IPS-15b (cell line): ENCODE measurements at regions not wholly inside any gene's neighbourhood (a gene's known extent, or its start where the extent isn't known, plus 50 kb on each side); places are given as distances from the start of the nearest gene placed in this dataset.

Experiments
- H3K27me3 ChIP-seq: one replicate; pipeline ENCODE4 v1.6.1; 2013; ENCODE audit warnings: low read length; ENCODE audit not compliant: control insufficient read depth, insufficient read depth
- H3K36me3 ChIP-seq: one replicate; pipeline ENCODE4 v1.6.1; 2013; ENCODE audit warnings: low read length; ENCODE audit not compliant: control insufficient read depth, insufficient read depth
- H3K4me1 ChIP-seq: one replicate; pipeline ENCODE4 v1.6.1; 2013; ENCODE audit warnings: mild to moderate bottlenecking, low read length; ENCODE audit not compliant: control insufficient read depth, insufficient read depth
- H3K4me3 ChIP-seq: one replicate; pipeline ENCODE4 v1.5.1; 2013; ENCODE audit warnings: low read depth, low read length
- H3K9ac ChIP-seq: one replicate; pipeline ENCODE4 v1.6.1; 2013; ENCODE audit warnings: low read depth, mild to moderate bottlenecking, low read length
- H3K9me3 ChIP-seq: one replicate; pipeline ENCODE4 v1.6.1; 2013; ENCODE audit warnings: mild to moderate bottlenecking, low read length; ENCODE audit not compliant: control insufficient read depth, insufficient read depth

- H3K9ac ChIP-seq, result no peak overlapping the region
- H3K27me3 ChIP-seq, result no peaks in the 10 kb centered on the region
- no peak overlapping the region for H3K4me3 ChIP-seq
- H3K4me1 ChIP-seq, result no peaks in the 10 kb centered on the region
- H3K9me3 ChIP-seq, result no peaks in the 10 kb centered on the region
- H3K36me3 ChIP-seq, result no peaks in the 10 kb centered on the region
Measured at GRCh38 chr10:36499693-36500092, 625.7 kb upstream of the ANKRD30A start.

- no peaks in the 10 kb centered on the region for H3K4me1 ChIP-seq
- no peaks in the 10 kb centered on the region for H3K27me3 ChIP-seq
- no peaks in the 10 kb centered on the region for H3K36me3 ChIP-seq
- H3K4me3 ChIP-seq, result no peak overlapping the region
- no peak overlapping the region for H3K9ac ChIP-seq
- no peaks in the 10 kb centered on the region for H3K9me3 ChIP-seq
Measured at GRCh38 chr10:36496758-36497157, 628.6 kb upstream of the ANKRD30A start.

- H3K4me1 ChIP-seq, result no peaks in the 10 kb centered on the region
- no peak overlapping the region for H3K9ac ChIP-seq
- no peaks in the 10 kb centered on the region for H3K9me3 ChIP-seq
- H3K27me3 ChIP-seq, result no peaks in the 10 kb centered on the region
- H3K36me3 ChIP-seq, result no peaks in the 10 kb centered on the region
- no peak overlapping the region for H3K4me3 ChIP-seq
Measured at GRCh38 chr10:36494371-36494770, 631.0 kb upstream of the ANKRD30A start.

DNA sequence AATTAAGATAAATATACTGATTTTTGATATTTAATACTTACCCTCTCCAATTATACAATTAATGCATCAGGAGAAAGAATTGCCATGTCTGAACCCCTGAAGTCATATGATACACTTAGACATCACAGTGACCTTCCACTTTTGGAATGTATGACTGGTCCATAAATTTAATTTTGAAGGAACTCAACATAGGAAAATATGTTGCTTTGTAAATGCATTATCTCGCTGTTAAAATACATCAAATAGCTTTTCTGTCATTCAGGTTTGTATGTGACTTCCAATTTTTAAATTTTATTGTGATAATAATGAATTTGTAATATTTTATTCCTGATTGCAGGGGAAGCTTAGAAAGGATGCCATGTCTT is 631.9 kb upstream of the ANKRD30A start:
- H3K9ac ChIP-seq, result no peak overlapping the region
- no peaks in the 10 kb centered on the region for H3K36me3 ChIP-seq
- H3K9me3 ChIP-seq, result no peaks in the 10 kb centered on the region
- H3K4me1 ChIP-seq, result no peaks in the 10 kb centered on the region
- no peak overlapping the region for H3K4me3 ChIP-seq
- H3K27me3 ChIP-seq, result no peaks in the 10 kb centered on the region

- no peaks in the 10 kb centered on the region for H3K36me3 ChIP-seq
- no peak overlapping the region for H3K9ac ChIP-seq
- H3K4me1 ChIP-seq, result no peaks in the 10 kb centered on the region
- H3K9me3 ChIP-seq, result no peaks in the 10 kb centered on the region
- no peak overlapping the region for H3K4me3 ChIP-seq
- no peaks in the 10 kb centered on the region for H3K27me3 ChIP-seq
Measured at GRCh38 chr10:36492590-36493515, 632.5 kb upstream of the ANKRD30A start.

DNA sequence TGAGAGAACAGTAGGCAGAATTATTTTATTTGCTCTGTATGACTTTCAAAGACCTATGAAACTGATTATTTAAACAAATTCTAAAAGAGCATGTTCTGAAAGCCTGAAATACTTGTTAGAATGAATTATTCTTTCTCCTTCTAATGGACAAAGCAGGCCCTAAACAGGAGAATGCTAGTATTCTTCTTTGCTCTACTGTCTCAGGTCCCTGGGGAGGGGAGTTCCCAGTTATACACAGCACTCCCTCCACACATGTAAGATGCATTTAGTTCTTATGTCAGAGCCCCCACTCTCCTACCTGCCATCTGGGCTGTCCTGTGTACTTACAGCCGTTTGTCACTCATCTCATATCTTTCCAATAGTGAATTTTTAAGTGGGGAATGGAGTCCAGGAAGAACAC is 633.5 kb upstream of the ANKRD30A start:
- Histone ChIP-seq H3K4me1 (no peaks in the 10 kb centered on the region), H3K4me3 (no peak overlapping the region), H3K9me3 (no peaks in the 10 kb centered on the region), H3K9ac (no peak overlapping the region), H3K36me3 (no peaks in the 10 kb centered on the region), H3K27me3 (no peaks in the 10 kb centered on the region)

- H3K9ac ChIP-seq, result no peak overlapping the region
- no peaks in the 10 kb centered on the region for H3K4me1 ChIP-seq
- no peaks in the 10 kb centered on the region for H3K27me3 ChIP-seq
- no peaks in the 10 kb centered on the region for H3K36me3 ChIP-seq
- H3K4me3 ChIP-seq, result no peak overlapping the region
- no peaks in the 10 kb centered on the region for H3K9me3 ChIP-seq
Measured at GRCh38 chr10:36489611-36490228, 635.7 kb upstream of the ANKRD30A start.

DNA sequence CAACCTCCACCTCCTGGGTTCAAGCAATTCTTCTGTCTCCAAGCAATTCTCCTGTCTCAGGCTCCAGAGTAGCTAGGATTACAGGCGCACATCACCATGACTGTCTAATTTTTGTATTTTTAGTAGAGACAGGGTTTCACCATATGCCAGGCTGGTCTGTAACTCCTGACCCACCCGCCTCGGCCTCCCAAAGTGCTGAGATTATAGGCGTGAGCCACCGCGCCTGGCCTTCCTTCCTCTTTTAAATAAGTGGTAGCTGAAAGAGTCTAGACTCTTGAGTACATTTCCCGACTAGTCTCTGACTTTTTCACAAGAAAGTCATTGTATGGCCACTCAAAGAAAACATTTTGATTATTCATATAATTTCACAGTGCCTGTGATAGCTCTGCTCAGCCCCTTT is 636.2 kb upstream of the ANKRD30A start:
- Histone ChIP-seq H3K36me3 (no peaks in the 10 kb centered on the region), H3K4me1 (no peaks in the 10 kb centered on the region), H3K9ac (no peak overlapping the region), H3K4me3 (no peak overlapping the region), H3K27me3 (no peaks in the 10 kb centered on the region), H3K9me3 (no peaks in the 10 kb centered on the region)

DNA sequence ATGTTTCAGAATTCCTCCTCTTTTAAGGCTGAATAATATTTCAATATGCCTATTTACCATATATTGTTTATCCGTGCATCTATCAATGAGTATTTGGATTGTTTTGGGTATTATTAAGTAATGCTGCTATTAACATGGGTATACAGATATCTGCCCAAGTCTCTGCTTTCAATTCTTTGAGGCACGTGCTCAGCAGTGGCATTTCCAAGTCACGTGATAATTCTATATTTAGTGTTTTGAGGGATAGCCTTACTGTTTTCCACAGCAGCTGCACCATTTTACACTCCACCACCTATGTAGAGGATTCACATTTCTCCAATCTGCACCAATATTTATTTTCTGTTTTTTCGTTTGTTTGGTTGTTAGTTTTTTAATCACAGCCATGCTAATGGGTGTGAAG is 636.8 kb upstream of the ANKRD30A start:
- Histone ChIP-seq H3K9ac (no peak overlapping the region), H3K4me1 (no peaks in the 10 kb centered on the region), H3K36me3 (no peaks in the 10 kb centered on the region), H3K4me3 (no peak overlapping the region), H3K27me3 (no peaks in the 10 kb centered on the region), H3K9me3 (no peaks in the 10 kb centered on the region)

- Histone ChIP-seq H3K27me3 (no peaks in the 10 kb centered on the region), H3K4me1 (no peaks in the 10 kb centered on the region), H3K9ac (no peak overlapping the region), H3K4me3 (no peak overlapping the region), H3K9me3 (no peaks in the 10 kb centered on the region), H3K36me3 (no peaks in the 10 kb centered on the region)
Measured at GRCh38 chr10:36479073-36479472, 646.3 kb upstream of the ANKRD30A start.

DNA sequence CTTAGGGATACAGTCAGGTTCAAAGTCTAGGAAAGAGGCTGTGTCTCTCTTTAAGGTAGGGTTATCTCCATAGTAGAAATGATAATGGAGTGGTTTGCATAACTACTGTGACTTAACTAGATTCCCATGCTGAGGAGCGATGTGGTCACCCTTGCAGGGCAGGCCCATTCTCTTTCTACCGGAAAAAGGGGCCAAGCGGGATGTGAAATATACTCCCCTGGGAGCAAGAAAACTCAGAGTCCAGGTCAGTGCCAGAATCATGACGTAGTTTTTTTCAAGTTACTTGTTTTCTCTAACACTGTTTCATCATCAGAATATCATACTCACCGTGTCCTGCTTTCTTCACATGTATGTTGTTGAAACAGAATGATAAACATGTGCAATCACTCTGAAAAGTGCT is 649.0 kb upstream of the ANKRD30A start:
- Histone ChIP-seq H3K4me1 (no peaks in the 10 kb centered on the region), H3K9ac (no peak overlapping the region), H3K36me3 (no peaks in the 10 kb centered on the region), H3K27me3 (no peaks in the 10 kb centered on the region), H3K9me3 (no peaks in the 10 kb centered on the region), H3K4me3 (no peak overlapping the region)

DNA sequence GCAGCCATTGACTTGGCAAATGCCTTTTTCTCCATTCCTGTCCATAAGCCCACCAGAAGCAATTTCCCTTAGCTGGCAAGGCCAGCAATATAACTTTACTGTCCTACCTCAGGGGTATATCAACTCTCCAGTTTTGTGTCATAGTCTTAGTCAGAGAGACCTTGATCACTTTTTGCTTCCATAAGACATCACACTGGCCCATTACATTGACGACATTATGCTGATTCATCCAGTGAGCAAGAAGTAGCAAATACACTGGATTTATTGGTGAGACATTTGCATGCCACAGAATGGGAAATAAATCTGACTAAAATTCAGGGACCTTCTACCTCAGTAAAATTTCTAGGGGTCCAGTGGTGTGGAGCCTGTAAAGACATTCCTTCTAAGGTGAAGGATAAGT is 649.7 kb upstream of the ANKRD30A start:
- Histone ChIP-seq H3K9me3 (no peaks in the 10 kb centered on the region), H3K4me1 (no peaks in the 10 kb centered on the region), H3K9ac (no peak overlapping the region), H3K36me3 (no peaks in the 10 kb centered on the region), H3K4me3 (no peak overlapping the region), H3K27me3 (no peaks in the 10 kb centered on the region)
